HG02610 (cell line): ENCODE measurements at regions not wholly inside any gene's neighbourhood (a gene's known extent, or its start where the extent isn't known, plus 50 kb on each side); places are given as distances from the start of the nearest gene placed in this dataset.

Experiments used
- ATAC-seq: cut with Tn5 transposase; IDR thresholded peaks from one replicate; pipeline ENCODE4 v1.9.1; 2021; ENCODE audit warnings: mild to moderate bottlenecking, moderate library complexity; ENCODE audit not compliant: unreplicated experiment

GRCh38 chr18:47758000-47758399, 172.5 kb downstream of the SMAD2 start:
- ATAC-seq, result no peak

- no peak for ATAC-seq
These were observed 174.0 kb downstream of the SMAD2 start for GRCh38 chr18:47756364-47757016.

DNA sequence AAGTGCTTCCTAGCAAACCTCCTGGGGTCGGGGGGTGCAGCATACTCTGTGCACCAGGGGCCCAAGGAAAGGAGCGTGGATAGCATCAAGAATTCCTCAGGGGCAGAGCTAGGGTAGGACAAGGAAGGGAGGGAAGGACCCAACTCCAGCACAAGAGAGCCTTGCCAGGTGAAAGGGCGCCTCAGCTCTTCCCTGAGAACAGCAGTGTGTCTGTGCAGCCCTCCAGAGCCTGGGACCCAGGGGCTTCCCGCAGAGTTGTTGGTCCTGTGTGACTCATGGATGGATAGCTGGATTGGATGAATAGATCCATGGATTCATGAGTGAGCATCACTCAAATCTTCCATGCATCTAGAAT, 175.4 kb downstream of the SMAD2 start:
- no peak for ATAC-seq

DNA sequence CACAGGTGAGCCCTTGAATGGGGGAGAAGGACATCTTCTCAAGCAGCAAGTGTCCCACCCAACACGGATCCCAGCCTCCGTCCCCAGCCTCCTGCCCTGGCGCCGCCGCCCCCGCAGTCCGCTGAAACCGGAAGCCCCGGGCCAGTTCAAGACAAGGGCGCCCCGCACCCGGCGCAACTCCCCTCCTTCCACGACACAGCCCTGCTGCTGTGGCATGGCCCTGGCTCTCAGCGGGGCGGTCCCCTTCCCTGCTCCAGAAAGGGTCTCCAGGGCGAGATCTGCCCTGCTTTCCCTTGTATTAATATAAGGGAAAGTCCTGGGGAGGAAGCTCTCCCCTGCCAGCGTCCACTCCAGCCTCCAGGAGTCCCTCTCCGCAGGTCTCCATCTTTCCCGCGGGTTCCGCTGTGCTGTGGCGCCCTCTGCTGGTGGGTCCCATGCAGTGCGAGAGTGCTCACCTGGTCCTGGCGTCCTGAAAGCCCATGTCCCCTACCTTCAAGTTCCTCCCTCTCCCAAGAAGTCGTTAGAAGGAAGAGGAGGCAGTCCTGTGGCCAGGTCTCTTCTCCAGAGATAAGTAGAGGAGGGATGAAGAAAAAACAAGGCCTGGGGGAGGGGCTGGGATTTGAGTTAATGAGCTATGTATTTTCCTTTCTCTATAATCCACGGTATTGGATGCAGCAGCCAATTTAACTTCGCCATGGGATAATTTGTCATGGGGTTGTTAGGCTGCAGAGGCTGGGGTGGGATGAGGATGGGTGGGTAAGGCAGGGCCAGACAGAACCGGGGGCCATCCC, 176.0 kb downstream of the SMAD2 start:
- ATAC-seq, result no peak

DNA sequence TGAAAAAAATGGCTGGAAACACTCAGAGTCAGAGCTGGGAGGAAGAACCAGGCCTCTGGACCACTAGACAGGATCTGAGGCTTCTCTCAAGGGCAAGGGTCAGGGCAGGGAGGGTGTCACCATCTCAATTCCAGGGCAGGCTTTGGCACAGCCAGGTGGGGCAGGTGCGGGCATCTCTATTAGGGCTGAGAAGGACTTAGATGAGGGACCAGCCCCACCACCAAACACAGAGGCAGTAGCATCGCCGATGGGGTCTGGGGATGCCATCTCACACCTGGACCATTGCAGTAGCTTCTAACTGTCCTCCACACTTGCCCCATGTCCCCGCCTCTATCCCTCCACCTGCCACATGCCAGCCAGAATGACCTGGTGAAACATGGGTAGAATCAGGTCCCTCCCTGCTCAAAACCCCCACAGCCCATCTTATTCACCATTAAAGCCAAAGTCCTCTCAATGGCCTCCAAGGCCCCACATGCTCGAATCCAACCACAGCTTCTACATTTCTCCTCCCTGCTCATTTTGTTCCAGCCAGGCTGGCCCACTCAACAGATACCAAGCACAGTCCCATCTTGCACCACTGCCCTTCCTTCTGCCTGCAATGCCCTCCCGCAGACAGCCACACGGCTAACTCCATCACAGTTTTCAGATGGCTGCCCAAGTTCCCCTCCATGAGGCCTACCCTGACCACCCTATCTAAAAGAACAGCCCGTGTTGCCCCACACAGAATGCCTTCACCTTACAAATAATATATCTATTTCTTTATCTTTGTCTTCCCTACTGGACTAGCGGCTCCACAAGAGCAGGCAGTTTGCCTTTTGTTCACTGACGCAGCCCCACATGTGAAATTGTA, 177.4 kb downstream of the SMAD2 start:
- no peak for ATAC-seq

GRCh38 chr18:47750889-47751423, 179.5 kb downstream of the SMAD2 start:
- no peak for ATAC-seq

GRCh38 chr18:47749600-47749973, 180.9 kb downstream of the SMAD2 start:
- ATAC-seq, result no peak

DNA sequence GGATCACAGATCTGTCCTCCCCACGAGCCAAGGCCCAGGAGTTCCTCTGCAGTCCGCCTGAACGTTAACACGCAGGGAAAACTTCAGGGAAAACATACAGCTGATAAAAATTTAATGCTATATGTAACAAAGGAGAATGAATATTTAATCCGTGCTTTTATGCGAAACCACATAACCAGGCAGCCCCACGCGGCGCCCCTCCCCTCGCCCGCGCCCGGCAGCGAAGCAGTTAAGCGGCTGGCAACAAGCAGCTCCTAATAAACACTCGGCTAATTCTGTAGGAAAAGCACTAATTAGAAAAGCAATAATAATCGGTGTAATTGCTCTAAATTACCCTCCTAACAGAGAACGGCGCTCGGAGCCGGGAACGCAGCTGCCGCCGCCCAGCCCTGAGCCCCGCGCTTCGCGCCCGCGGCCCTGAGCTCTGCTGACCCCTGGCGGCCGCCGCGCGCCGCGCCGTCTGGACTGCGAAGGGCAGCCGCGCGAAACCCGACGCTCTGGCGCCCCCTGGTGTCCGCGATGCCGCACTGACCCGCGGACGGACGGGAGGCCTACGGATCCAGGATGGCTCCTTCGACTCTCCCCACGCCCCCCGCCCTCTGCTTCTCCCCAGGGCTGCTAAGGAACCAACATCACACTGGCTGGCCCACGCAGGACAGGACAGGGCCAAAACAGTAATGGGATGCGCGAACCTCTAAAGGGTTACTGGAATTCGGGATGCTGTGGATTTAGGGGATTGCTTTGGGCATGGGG, 181.4 kb downstream of the SMAD2 start:
- ATAC-seq, result peak; percentile 86

- ATAC-seq, result no peak
These were observed 182.2 kb downstream of the SMAD2 start for GRCh38 chr18:47748093-47748796.

DNA sequence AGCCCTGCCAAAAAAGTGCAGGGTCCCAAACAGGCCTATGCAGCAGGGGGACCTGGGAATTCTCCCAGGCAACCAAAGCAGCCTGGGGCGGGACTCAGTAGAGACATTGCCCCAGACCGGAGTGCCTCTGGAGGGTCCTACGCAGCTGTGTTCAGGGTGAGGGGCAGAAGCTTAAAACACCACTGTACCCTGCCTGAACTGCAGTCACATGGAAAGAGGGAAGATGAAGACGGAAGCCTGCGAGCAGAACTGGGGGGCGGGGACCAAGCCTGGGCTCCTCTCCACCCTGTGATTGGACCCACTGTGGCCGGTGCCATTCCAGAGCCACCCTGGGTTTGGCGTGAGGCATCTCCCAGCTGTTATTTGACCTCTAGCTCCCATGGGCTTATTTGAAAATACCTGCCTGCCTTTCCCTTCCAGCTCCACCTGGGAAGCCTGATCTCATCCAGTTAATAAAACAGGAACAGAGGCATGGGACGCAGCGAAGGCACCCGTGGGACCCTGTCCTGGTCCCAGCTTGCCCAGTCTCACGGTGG, 183.1 kb downstream of the SMAD2 start:
- no peak for ATAC-seq

DNA sequence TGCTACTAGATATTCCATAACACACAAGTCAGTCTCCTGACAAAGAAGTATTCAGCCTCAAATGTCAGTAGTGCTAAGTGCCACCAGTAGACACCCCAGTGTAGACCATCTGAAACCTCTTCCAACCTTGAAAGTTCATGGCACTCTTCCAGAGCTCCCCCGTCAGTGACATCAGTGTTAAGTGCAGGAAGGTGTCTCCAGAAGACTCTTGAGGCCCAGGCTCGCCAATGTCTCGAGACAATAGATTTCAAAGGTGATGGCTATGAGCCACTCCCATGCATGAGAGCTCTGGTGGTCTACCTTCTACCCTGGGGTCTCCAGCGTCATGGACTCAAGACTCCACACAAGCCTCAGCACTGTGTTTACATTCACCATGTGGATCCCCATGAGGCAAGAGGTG, 183.8 kb downstream of the SMAD2 start:
- no peak for ATAC-seq

DNA sequence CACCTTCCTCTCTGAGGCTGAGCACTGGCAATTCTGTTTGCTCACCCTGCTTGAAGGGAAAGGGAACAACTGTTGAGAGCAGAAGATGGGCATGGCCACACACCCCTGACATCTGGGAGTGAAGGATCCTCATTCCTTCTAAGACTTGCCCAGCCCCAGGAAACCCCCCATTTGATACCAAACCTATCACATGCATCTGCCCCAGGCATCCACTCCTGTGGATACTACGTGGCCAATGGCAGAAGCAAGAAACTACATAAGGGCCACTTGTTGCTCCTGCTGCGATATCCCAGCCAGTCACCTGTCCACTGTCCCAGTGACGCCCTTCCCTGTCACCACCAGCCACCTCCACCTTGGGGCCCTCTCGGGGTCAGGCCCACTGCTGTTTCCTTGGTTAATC, 185.2 kb downstream of the SMAD2 start:
- ATAC-seq, result no peak

- no peak for ATAC-seq
These were observed 192.5 kb downstream of the SMAD2 start for GRCh38 chr18:47737956-47738355.

DNA sequence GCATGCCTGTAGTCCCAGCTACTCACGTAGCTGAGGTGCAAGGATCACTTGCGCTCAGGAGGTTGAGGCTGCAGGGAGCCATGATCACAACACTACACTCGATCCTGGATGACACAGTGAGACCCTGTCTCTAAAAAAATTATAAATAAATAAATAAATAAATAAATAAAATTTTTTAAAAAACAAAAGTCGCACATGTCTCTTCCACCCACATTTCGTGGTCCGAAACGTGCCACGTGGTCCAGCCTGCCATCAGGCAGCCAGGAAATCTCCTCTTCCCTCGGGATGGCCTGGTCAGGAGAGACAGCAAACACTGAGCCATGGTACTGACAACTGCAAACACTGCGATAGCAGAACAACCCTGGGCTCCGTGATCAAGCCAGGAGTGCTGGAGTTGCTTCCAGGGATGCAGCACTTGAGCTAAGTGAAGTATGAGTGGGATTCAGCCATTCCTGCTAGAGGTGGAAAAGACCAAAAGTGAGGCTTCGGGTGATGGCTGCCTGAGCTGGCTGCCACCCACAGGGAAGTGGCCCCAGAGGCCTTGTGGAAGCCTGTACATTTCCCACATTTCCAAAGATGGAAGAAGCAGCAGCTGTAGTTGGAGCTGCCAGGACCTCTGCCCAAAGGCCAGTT, 193.1 kb downstream of the SMAD2 start:
- ATAC-seq, result no peak

GRCh38 chr18:47736376-47737140, 193.9 kb downstream of the SMAD2 start:
- no peak for ATAC-seq

GRCh38 chr18:47735041-47735702, 195.3 kb downstream of the SMAD2 start:
- ATAC-seq, result no peak

- no peak for ATAC-seq
These were observed 199.2 kb downstream of the SMAD2 start for GRCh38 chr18:47731276-47731675.

DNA sequence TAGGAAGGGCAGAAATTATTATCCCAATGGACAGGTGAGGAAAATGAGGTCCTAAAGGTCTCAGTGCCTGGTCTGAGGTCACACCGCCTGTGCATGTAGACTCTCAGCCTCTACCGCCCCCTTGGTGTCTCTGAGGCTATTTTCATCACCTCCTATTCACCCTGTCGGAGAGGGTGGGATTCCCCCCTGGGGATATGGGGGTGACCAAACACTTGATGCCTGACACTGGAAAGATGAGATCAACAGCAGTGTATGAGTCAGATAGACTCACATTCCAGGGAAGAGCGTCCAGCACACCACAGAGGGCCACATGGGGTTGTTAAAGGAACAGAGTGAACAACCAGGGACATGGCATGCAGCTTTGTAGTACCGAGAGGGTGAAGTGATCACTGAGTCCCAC, 199.7 kb downstream of the SMAD2 start:
- ATAC-seq, result no peak
